ENCODE measurements at regions not wholly inside any gene's neighbourhood (a gene's known extent, or its start where the extent isn't known, plus 50 kb on each side); places are given as distances from the start of the nearest gene placed in this dataset.

DNA sequence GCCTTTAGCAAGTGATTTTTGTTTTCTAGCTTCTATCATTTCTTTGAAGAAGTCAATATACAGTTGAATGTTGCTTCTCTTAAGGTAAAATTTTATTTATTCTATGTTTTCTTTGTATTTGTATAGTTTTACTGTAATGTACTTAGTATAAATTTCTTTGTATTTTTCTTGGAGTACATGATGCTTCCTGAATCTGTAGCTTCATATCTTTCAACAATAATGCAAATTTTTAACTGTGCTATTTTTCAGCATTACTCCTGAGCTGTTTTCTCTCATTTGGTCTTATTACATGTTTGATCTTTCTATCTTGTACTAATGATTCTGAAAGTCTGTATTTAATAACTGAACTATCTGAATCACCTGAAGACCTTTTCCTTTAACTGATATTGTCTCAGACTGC, 253.9 kb upstream of the NXPH2 start:
- no peak for TF ChIP-seq EGR1 (IDR thresholded peaks at IDR 0.05; ENCODE audit: low read depth in 2 of 2)
- no peak for TF ChIP-seq RXRA (IDR thresholded peaks at IDR 0.05)
- TF ChIP-seq, protein P1, sequence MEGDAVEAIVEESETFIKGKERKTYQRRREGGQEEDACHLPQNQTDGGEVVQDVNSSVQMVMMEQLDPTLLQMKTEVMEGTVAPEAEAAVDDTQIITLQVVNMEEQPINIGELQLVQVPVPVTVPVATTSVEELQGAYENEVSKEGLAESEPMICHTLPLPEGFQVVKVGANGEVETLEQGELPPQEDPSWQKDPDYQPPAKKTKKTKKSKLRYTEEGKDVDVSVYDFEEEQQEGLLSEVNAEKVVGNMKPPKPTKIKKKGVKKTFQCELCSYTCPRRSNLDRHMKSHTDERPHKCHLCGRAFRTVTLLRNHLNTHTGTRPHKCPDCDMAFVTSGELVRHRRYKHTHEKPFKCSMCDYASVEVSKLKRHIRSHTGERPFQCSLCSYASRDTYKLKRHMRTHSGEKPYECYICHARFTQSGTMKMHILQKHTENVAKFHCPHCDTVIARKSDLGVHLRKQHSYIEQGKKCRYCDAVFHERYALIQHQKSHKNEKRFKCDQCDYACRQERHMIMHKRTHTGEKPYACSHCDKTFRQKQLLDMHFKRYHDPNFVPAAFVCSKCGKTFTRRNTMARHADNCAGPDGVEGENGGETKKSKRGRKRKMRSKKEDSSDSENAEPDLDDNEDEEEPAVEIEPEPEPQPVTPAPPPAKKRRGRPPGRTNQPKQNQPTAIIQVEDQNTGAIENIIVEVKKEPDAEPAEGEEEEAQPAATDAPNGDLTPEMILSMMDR (IDR thresholded peaks at IDR 0.05; ENCODE audit: low read depth, low read length, missing input control): no peak
- TF ChIP-seq, protein P2, sequence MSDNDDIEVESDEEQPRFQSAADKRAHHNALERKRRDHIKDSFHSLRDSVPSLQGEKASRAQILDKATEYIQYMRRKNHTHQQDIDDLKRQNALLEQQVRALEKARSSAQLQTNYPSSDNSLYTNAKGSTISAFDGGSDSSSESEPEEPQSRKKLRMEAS (IDR thresholded peaks at IDR 0.05): no peak
- TF ChIP-seq SP1 (IDR thresholded peaks at IDR 0.05): no peak
- TF ChIP-seq JUND (IDR thresholded peaks at IDR 0.05): no peak
- no peak for TF ChIP-seq YY1 (IDR thresholded peaks at IDR 0.05)

Measured in liver (tissue), 3 donors.